ENCODE measurements at regions not wholly inside any gene's neighbourhood (a gene's known extent, or its start where the extent isn't known, plus 50 kb on each side); places are given as distances from the start of the nearest gene placed in this dataset.

GRCh38 chr10:61549861-61550260 is 96.7 kb upstream of the TMEM26 start:
- no peak for DNase-seq (ENCODE audit: extremely low read depth in 1 of 4, low spot score in 3 of 4)
- POLR2A ChIA-PET, result interaction anchor here (0.8 kb wide), 1 partner anchor 22 kb away, joined by 3 read pairs; no protein-coding TSS in a partner anchor
- H3K9ac ChIP-seq (ENCODE audit: insufficient read depth in 1 of 2, low read depth in 2 of 2, low read length in 2 of 2), result no peak overlapping the region
- no peaks in the 10 kb centered on the region for H4K20me1 ChIP-seq (replicated peaks; ENCODE audit: control insufficient read depth, insufficient read depth, low read length)
- CTCF ChIA-PET (ENCODE audit: low intra/inter-chr PET ratio), result no interaction called here
- in situ Hi-C loops (cut with MboI), result no loop called here
- no peak overlapping the region for H2AFZ ChIP-seq (ENCODE audit: low read depth, low read length)
- no peaks in the 10 kb centered on the region for H3K36me3 ChIP-seq (ENCODE audit: control insufficient read depth, insufficient read depth, low read length)
- H3K79me2 ChIP-seq (ENCODE audit: control insufficient read depth, insufficient read depth, low read length), result no peaks in the 10 kb centered on the region
- FAIRE-seq, result no peak
- 14% methylated on average over 3 of the region's 3 CpGs for WGBS (ENCODE audit: insufficient coverage, low coverage, missing lambda C conversion rate)
- no TSS peak for BruUV-seq (replicated peaks)
- H3K9me3 ChIP-seq (replicated peaks; ENCODE audit: control insufficient read depth, insufficient read depth, low read depth, low read length), result no peaks in the 10 kb centered on the region
- H3K27me3 ChIP-seq (ENCODE audit: control insufficient read depth in 2 of 2, insufficient read depth in 2 of 2, low read length in 2 of 2), result no peaks in the 10 kb centered on the region
- H3K4me1 ChIP-seq (replicated peaks in 1 of 2; ENCODE audit: control insufficient read depth in 2 of 2, insufficient read depth in 2 of 2, low read length in 2 of 2), result no peaks in the 10 kb centered on the region
- intact Hi-C loops (cut with micrococcal nuclease), result no loop called here
- no peak overlapping the region for H3K4me2 ChIP-seq (ENCODE audit: insufficient read depth, low read length)
- no peaks in the 10 kb centered on the region for H3K9me1 ChIP-seq (ENCODE audit: control insufficient read depth, insufficient read depth, low read length)
- no peak overlapping the region for H3K4me3 ChIP-seq
- no peak for ATAC-seq
- no peak overlapping the region for H3K27ac ChIP-seq (ENCODE audit: extremely low read depth, low read depth, low read length)
- TF ChIP-seq CBX8 (IDR thresholded peaks at IDR 0.05; ENCODE audit: borderline replicate concordance, extremely low read depth, low read depth, low read length, poor library complexity, severe bottlenecking) (no peak), ZNF316 (IDR thresholded peaks at IDR 0.05) (no peak), WHSC1 (IDR thresholded peaks at IDR 0.05; ENCODE audit: low read length) (no peak), TCF3 (CRISPR knock-in tag; IDR thresholded peaks at IDR 0.05) (no peak), HDAC6 (IDR thresholded peaks at IDR 0.05; ENCODE audit: low read depth, low read length) (no peak), SP2 (IDR thresholded peaks at IDR 0.05; ENCODE audit: extremely low read depth, low read depth, low read length, poor library complexity, severe bottlenecking) (no peak), ZNF217 (CRISPR knock-in tag; IDR thresholded peaks at IDR 0.05) (no peak), TAF7 (tag; IDR thresholded peaks at IDR 0.05) (no peak), ZNF277 (CRISPR knock-in tag; IDR thresholded peaks at IDR 0.05; ENCODE audit: borderline replicate concordance) (no peak), SFPQ (IDR thresholded peaks at IDR 0.05; ENCODE audit: low read depth, low read length) (no peak), XRCC4 (IDR thresholded peaks at IDR 0.05; ENCODE audit: extremely low read depth, insufficient read depth, insufficient read length) (no peak), SAP30 (IDR thresholded peaks at IDR 0.05; ENCODE audit: borderline replicate concordance, insufficient read depth, low read depth, low read length, poor library complexity, severe bottlenecking) (no peak), TRIM28 (IDR thresholded peaks at IDR 0.05) (no peak)

All from K562 (cell line).